AG04450 (cell line): ENCODE measurements at regions not wholly inside any gene's neighbourhood (a gene's known extent, or its start where the extent isn't known, plus 50 kb on each side); places are given as distances from the start of the nearest gene placed in this dataset.

Source experiments
- CTCF ChIA-PET: fragments of 300-600, 350-600 bp; formaldehyde crosslinking; extraction: SDS; loops from one replicate; lab custom pipeline; 2022; ENCODE audit warnings: antibody characterized with exemption, inconsistent platforms; lab: Charles Lee
- POLR2A ChIA-PET: fragments of 350-600 bp; formaldehyde crosslinking; extraction: SDS; loops from one replicate; lab custom pipeline; 2021; ENCODE audit warnings: antibody characterized with exemption, inconsistent platforms; lab: Yijun Ruan, JAX
- DNase-seq: peaks from one replicate; pipeline ENCODE4 v3.0.0-alpha.2; 2011; ENCODE audit warnings: low read depth, low spot score
- H3K27ac ChIP-seq: one replicate; pipeline ENCODE4 v1.5.1; 2012; ENCODE audit warnings: low read depth, low read length, control low read depth
- H3K27me3 ChIP-seq: one replicate; pipeline ENCODE4 v1.6.0; 2012; ENCODE audit warnings: low read length; ENCODE audit not compliant: control insufficient read depth, insufficient read depth
- H3K4me3 ChIP-seq: 2 replicates; pipeline ENCODE4 v1.5.1; 2011; ENCODE audit warnings: mild to moderate bottlenecking, low read depth, low read length, control low read depth
- H3K9me3 ChIP-seq: 2 replicates; pipeline ENCODE4 v1.5.1; 2012; ENCODE audit warnings: low read length; ENCODE audit not compliant: control insufficient read depth, insufficient read depth
- TF ChIP-seq, protein P1 (sequence below): IDR thresholded peaks from 2 replicates; pipeline ENCODE4 v1.5.1; 2011; ENCODE audit warnings: low read depth, low read length, control low read depth, inconsistent platforms

DNA sequence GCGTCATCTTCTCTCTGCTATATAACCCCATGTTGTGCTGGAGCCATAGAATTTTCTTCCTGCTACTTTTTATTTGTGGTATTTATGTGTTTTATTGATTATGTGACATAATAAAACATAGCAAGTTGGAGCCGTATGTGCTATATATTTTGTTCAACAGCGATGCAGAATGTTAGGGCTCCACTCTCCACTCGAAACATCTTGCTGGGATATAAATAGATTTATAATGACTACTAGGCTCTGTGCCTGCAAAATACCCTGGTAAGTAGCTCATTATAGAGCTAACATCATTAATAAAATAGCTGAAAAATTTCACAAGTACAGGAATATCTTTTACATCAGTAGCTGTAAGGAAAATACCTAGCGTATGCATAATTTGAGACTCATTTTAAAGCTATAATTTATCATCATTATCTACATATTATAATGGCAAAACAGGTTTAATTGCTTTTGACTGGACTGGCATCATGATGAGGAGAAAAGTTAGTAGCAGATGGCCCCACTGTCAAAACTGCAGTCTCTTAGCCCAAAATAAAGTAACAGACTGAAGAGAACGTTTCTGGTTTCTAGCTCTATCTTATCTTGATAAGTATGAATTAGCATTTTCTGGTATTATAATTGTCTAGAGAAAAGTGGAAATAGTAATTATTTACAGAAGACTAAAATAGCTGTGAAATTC lies 263.0 kb downstream of the NEDD1 start:
- no peak for DNase-seq

DNA sequence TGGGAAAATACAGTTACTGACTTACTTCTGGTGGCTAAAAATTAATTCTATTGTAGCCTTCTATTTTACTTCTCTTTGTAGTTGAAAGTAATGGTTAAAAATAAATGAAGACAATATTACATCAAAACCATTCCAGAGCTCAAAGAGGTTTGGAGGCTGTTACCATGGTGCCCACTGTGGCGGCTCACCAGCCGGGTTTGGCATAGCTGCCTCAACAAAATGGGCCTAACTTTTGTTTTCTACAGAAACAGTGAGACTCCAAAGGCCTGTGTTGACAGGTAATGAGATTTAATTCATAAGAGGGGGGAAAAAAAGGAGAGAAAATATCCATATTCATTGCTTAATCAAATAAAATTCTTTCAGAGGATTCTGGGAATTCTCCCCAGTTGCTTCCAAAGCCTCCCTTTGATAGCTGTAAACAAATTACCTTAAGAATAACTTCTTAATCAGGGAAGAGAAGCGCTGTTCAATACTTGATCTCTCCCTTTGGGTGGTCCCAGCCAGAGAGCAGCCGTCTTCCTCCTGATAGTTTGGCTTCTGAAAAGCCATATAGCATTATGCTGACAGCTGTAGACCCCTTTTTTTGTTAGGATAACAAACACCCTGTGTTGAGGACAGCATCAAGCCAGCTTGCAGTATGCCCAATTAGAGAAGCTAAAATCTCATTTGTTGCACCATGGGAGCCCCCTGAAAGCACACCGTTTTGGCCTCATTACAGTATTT lies 266.8 kb downstream of the NEDD1 start:
- Histone ChIP-seq H3K27ac (no peak overlapping the region), H3K9me3 (peaks cover 3% of the 10 kb centered on the region; the same call in 1 of the 2 replicates), H3K27me3 (no peaks in the 10 kb centered on the region), H3K4me3 (no peak overlapping the region)
- DNase-seq, result no peak
- TF ChIP-seq, protein P1, sequence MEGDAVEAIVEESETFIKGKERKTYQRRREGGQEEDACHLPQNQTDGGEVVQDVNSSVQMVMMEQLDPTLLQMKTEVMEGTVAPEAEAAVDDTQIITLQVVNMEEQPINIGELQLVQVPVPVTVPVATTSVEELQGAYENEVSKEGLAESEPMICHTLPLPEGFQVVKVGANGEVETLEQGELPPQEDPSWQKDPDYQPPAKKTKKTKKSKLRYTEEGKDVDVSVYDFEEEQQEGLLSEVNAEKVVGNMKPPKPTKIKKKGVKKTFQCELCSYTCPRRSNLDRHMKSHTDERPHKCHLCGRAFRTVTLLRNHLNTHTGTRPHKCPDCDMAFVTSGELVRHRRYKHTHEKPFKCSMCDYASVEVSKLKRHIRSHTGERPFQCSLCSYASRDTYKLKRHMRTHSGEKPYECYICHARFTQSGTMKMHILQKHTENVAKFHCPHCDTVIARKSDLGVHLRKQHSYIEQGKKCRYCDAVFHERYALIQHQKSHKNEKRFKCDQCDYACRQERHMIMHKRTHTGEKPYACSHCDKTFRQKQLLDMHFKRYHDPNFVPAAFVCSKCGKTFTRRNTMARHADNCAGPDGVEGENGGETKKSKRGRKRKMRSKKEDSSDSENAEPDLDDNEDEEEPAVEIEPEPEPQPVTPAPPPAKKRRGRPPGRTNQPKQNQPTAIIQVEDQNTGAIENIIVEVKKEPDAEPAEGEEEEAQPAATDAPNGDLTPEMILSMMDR, result no peak
- ChIA-PET POLR2A (no interaction called here), CTCF (no interaction called here)

More for the DNA sequence above, 263.0 kb downstream of the NEDD1 start:
- Histone ChIP-seq H3K27me3 (no peaks in the 10 kb centered on the region), H3K4me3 (no peak overlapping the region), H3K9me3 (peaks cover 4% of the 10 kb centered on the region; the same call in 1 of the 2 replicates), H3K27ac (no peak overlapping the region)
- ChIA-PET POLR2A (no interaction called here), CTCF (no interaction called here)
- TF ChIP-seq, protein P1, result no peak

DNA sequence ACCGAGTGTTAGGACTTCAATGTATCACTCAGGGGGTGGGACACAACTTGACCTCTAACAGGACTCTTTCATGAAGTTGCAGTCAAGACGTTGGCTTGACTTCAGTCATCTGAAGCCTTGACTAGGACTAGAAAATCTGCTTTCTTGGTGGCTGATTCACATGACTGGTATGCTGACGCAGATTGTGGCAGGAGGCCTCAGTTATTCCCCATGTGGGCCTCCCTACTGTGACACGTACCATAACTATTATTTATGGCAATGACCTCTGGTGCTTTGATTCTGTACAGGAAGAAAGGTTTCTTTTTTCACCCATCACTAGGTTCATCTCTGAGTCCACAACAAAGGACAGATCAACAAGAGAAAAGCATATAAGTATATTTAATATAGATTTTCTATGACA lies 270.4 kb downstream of the NEDD1 start:
- TF ChIP-seq, protein P1, result no peak
- no peak for DNase-seq
- H3K9me3 ChIP-seq, result peaks cover 3% of the 10 kb centered on the region; the same call in 1 of the 2 replicates
- CTCF ChIA-PET, result no interaction called here
- no peak overlapping the region for H3K4me3 ChIP-seq
- no peak overlapping the region for H3K27ac ChIP-seq
- H3K27me3 ChIP-seq, result no peaks in the 10 kb centered on the region
- POLR2A ChIA-PET, result no interaction called here

DNA sequence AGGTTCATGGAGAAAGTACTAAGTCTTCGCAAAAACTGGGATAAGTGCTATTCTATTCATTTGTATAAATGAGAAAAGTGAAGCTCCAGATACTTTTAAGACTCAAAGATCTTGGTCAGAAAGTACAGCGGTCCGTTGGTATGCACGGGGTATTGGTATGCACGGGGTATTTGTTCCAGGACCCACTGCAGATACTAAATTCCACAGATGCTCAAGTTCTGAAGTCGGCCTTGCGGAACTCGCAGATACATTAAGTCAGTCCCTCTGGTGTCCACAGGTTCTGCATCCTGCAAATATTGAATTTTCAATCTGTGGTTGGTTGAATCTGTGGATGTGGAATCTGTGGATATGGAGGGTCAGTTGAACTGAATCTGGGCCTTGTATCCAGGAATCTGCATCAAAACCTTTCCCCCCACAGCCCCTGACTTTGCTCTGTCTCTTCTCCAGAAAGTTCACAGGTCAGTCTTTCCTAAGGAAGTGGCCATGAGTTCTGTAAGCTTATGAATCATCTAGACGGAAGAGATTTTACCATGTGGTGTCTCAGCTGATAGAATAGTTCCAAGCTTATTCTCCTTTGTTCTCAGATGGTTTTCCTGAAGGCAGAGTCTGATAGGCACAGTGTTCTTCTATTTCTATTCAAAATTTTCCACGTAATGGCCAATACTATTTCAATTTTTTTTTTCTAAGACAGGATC lies 274.7 kb downstream of the NEDD1 start:
- peaks cover 7% of the 10 kb centered on the region; the same call in 1 of the 2 replicates for H3K9me3 ChIP-seq
- DNase-seq, result no peak
- H3K27ac ChIP-seq, result no peak overlapping the region
- TF ChIP-seq, protein P1, result no peak
- ChIA-PET CTCF (no interaction called here), POLR2A (no interaction called here)
- H3K27me3 ChIP-seq, result no peaks in the 10 kb centered on the region
- H3K4me3 ChIP-seq, result no peak overlapping the region
